ENCODE measurements at regions not wholly inside any gene's neighbourhood (a gene's known extent, or its start where the extent isn't known, plus 50 kb on each side); places are given as distances from the start of the nearest gene placed in this dataset.

GRCh38 chr2:181788897-181789555 lies 102.5 kb upstream of the ITPRID2 start:
- TF ChIP-seq, protein P1, sequence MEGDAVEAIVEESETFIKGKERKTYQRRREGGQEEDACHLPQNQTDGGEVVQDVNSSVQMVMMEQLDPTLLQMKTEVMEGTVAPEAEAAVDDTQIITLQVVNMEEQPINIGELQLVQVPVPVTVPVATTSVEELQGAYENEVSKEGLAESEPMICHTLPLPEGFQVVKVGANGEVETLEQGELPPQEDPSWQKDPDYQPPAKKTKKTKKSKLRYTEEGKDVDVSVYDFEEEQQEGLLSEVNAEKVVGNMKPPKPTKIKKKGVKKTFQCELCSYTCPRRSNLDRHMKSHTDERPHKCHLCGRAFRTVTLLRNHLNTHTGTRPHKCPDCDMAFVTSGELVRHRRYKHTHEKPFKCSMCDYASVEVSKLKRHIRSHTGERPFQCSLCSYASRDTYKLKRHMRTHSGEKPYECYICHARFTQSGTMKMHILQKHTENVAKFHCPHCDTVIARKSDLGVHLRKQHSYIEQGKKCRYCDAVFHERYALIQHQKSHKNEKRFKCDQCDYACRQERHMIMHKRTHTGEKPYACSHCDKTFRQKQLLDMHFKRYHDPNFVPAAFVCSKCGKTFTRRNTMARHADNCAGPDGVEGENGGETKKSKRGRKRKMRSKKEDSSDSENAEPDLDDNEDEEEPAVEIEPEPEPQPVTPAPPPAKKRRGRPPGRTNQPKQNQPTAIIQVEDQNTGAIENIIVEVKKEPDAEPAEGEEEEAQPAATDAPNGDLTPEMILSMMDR (IDR thresholded peaks at IDR 0.05; ENCODE audit: insufficient read depth, low read depth, low read length): no peak
- no peak for TF ChIP-seq EZH2 (IDR thresholded peaks at IDR 0.05; ENCODE audit: insufficient read depth, low read length)

Measured in astrocyte (in vitro differentiated cells and primary cell).